ENCODE measurements at regions not wholly inside any gene's neighbourhood (a gene's known extent, or its start where the extent isn't known, plus 50 kb on each side); places are given as distances from the start of the nearest gene placed in this dataset.

GRCh38 chr13:105272660-105273631 lies 1262.5 kb downstream of the EFNB2 start:
- no peak for DNase-seq

- no peak for DNase-seq
Measured at GRCh38 chr13:105266615-105267014, 1268.8 kb downstream of the EFNB2 start.

- DNase-seq = no peak
Measured at GRCh38 chr13:105262579-105262978, 1272.9 kb downstream of the EFNB2 start.

GRCh38 chr13:105259426-105259825 lies 1276.0 kb downstream of the EFNB2 start:
- no peak for DNase-seq

GRCh38 chr13:105255472-105255871 lies 1280.0 kb downstream of the EFNB2 start:
- DNase-seq = no peak

DNA sequence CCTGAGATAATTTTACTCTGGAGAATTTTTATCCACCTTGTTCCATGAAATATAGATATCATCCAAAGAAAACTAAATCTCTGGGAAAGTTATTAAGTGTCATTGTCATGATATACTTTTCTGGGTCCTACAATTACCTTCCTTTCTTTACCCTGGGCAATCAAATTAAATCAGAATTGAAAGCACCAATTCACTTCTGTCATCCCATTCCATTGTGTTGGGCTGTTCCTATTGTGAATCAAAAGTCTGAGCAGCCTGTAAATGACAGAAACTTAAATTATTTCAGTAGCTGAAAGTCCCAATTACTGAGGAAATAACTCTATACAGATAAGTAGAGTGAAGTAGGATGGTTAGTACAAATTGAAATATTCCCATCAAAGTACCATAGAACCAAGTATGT lies 1284.2 kb downstream of the EFNB2 start:
- DNase-seq = no peak

GRCh38 chr13:105247830-105248229 lies 1287.6 kb downstream of the EFNB2 start:
- DNase-seq = no peak

GRCh38 chr13:105240371-105240770 lies 1295.1 kb downstream of the EFNB2 start:
- DNase-seq = no peak

GRCh38 chr13:105232439-105232838 lies 1303.0 kb downstream of the EFNB2 start:
- no peak for DNase-seq

GRCh38 chr13:105232006-105232405 lies 1303.5 kb downstream of the EFNB2 start:
- no peak for DNase-seq

- DNase-seq = no peak
Measured at GRCh38 chr13:105231579-105231978, 1303.9 kb downstream of the EFNB2 start.

- no peak for DNase-seq
Measured at GRCh38 chr13:105220881-105221280, 1314.6 kb downstream of the EFNB2 start.

DNA sequence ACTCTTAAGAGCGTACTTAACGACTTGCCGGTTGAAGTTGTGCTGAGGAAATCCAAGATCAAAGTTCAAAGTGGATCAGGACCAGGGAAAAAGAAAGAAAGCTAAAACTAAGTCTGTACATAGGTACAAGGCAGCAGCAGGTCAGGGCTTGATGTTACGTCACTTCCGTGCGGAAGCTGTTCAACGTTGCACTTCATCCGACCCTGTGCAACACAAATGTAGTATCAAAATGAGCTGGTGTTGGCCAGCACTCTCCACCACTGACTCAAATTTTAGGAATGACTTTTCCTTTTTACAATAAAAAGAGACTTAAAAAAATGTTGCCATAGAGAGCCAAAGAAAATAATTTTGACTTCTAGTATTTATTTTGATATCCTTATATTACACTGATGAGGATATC lies 1315.4 kb downstream of the EFNB2 start:
- no peak for DNase-seq

GRCh38 chr13:105219651-105220050 lies 1315.8 kb downstream of the EFNB2 start:
- no peak for DNase-seq

DNA sequence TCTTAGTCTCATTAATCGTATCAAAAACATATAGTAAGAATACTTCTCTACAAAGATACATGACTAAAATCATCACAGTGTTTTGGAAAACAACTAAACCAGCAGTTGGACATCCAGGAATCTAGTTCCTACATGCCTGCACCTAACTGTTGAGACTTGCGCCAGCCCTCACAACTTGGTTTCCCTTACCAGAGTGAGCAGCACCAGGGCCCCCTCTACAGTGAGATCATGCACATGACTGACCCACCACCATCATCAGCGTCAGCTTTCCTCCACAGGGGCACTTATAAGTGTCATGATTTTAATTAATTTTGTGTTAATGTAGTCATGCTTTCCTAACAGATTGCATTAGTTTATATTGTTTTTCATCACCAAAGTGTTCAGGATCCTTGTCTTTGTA lies 1322.0 kb downstream of the EFNB2 start:
- no peak for DNase-seq

DNA sequence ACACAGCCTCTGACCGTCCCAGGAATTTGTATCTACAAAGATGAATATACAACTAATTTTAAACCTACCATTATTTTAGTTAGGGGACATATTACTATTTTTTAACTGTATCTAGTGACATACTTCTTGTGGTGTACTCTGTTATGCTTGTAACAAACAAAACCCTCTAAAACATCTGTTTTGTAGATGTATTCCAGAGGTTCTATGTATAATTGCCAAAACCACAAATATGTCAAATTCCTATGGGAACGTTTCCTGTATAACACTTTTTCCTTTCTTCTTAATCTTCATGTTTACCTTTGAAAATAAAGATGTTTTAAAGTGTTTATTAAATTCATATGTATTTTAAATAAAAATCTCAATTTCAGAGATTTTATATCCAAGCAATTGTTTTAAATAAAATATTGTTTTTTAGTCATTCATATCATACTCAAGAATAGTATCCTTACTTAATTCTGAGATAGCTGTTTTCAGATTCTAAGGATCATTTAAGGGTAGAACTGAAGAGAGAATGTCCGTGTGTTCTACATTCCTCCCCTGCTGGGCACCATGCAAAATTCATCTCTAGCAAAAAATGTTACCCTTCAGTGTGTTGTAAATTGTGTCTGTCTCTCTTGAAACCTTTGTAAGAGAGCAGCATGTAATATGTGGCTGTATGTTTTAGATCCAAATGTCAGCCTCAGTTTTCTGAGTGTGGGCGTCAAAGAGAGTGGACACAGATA lies 1327.7 kb downstream of the EFNB2 start:
- DNase-seq = no peak

GRCh38 chr13:105202354-105202753 lies 1333.1 kb downstream of the EFNB2 start:
- DNase-seq = no peak

DNA sequence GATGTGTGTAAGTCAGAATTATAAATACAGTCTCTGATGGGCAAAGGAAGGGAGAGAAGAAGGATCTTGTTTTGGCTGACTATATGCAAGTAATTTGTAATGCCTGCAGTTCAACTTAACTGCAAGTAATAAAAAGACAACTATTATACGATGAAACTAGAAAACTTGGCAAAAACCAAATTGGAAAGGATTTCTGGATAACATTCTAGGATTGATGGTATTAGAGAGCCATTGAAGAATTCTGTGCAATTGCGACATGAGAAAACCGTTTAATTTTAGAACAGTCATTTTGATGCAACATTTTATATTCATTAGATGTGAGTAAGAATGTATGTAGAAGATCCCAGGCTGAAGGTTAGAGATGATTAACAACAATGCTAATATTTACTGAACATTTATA lies 1334.1 kb downstream of the EFNB2 start:
- DNase-seq = no peak

DNA sequence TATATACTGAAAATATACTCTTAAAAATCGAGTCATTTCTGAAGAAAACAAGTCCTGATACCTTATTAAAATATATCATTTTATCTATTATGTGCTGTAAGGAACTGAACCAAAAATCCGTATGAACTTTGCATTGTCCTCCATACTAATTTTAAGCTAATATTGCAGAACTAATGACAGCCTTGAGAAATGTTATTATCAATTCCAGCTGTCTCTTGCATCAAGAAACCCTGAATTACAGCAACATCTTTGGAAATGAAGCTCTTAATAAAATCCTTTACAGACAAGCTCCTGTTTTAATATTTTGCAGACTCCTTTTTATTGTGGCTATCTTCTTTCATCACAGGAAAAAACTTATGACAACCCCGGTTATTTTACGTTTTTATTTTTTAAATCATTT lies 1335.3 kb downstream of the EFNB2 start:
- DNase-seq = no peak

GRCh38 chr13:105196052-105196451 lies 1339.4 kb downstream of the EFNB2 start:
- no peak for DNase-seq

- no peak for DNase-seq
Measured at GRCh38 chr13:105193026-105193425, 1342.4 kb downstream of the EFNB2 start.

DNA sequence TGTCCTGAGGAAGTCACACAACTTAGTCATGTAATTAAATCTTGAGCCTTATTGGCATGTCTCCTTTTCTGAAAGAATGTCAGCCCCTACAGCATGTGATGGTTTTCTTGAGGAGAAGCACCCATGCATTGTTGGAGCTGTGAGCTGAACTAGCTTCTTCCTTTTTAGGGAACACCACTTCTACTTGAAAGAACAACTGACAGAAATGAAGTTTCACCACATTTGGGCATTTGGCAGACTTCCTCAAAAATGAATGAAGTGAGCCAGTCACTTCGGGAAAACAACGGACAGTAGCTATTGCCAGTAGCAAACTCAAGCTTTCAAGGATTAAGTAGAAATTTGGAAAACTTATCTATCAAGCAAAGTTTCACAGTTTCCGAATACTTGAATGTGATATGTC lies 1351.3 kb downstream of the EFNB2 start:
- no peak for DNase-seq

- DNase-seq = no peak
Measured at GRCh38 chr13:105177265-105177900, 1358.1 kb downstream of the EFNB2 start.

DNA sequence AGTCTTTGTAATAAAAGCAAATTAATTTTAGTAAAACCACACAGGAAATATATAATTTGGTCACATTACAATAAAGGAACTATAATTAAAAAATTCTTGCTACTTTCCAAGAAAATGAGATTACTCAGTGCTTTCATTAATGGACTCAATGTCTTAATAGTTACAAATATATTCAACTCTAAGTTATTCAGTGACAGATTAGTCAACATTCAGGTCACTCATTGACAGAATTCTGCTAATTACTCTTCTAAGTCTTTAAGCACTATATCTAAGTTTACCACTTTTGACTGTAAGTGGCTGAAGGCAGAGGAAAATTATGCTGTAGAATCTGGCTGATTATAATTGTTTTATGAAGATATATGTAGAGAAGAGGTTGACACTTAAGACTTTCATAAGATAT lies 1365.0 kb downstream of the EFNB2 start:
- DNase-seq = no peak
